ENCODE measurements at regions not wholly inside any gene's neighbourhood (a gene's known extent, or its start where the extent isn't known, plus 50 kb on each side); places are given as distances from the start of the nearest gene placed in this dataset.

DNA sequence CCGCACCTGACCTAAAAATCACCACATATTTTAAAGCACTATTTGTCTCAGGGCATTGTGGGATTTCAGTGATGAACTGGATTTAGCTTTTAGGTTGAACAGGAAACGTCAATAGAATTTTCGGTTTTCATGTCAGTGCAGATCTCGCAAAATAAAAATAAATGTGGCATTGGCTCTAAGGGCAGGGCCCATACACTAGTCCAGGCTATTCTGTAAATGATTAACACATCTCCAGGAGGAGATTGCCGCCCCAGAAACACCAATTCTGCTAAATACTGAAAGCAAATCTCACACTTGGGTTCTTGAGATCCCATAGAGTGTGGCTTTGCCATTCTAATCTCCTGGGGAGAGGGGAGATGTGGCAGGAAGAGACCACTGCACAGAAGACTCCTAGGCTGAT is 1494.0 kb upstream of the TMEM132C start:
- CTCF ChIA-PET: interaction anchor here (0.7 kb wide), 1 partner anchor 705 kb away, joined by 4 read pairs; no protein-coding TSS in a partner anchor
- no peak for FAIRE-seq
- BruUV-seq (replicated peaks): no TSS peak
- Histone ChIP-seq H3K4me3 (no peak overlapping the region), H3K9me3 (replicated peaks; ENCODE audit: control insufficient read depth, insufficient read depth, low read length) (peaks cover 11% of the 10 kb centered on the region), H3K27me3 (replicated peaks in 1 of 2; ENCODE audit: control insufficient read depth in 2 of 2, insufficient read depth in 2 of 2, low read length in 1 of 2) (no peaks in the 10 kb centered on the region), H3K9ac (ENCODE audit: control insufficient read depth, insufficient read depth, low read length) (no peak overlapping the region), H3K4me1 (ENCODE audit: control insufficient read depth, insufficient read depth, low read length) (no peaks in the 10 kb centered on the region), H2AFZ (ENCODE audit: control insufficient read depth, low read depth, low read length) (no peak overlapping the region), H3K79me2 (ENCODE audit: control insufficient read depth, insufficient read depth, low read length) (no peaks in the 10 kb centered on the region), H4K20me1 (ENCODE audit: control insufficient read depth, insufficient read depth) (no peaks in the 10 kb centered on the region), H3K4me2 (ENCODE audit: control insufficient read depth, insufficient read depth) (no peak overlapping the region), H3K27ac (ENCODE audit: control insufficient read depth, insufficient read depth) (no peak overlapping the region), H3K36me3 (ENCODE audit: control insufficient read depth in 2 of 2, insufficient read depth in 2 of 2, low read length in 1 of 2) (no peaks in the 10 kb centered on the region)
- SMC1A ChIA-PET (ENCODE audit: uncharacterized antibody, unreplicated experiment): interaction anchor here (1.9 kb wide), 1 partner anchor 11 kb away, joined by 6 read pairs; no protein-coding TSS in a partner anchor
- no peak for DNase-seq (ENCODE audit: low read depth, low spot score)
- intact Hi-C loops (cut with micrococcal nuclease; ENCODE audit: unreplicated experiment): no loop called here
- TF ChIP-seq PAX8 (IDR thresholded peaks at IDR 0.05): no peak
- TF ChIP-seq ZNF24 (IDR thresholded peaks at IDR 0.05): no peak
- TF ChIP-seq, protein P1, sequence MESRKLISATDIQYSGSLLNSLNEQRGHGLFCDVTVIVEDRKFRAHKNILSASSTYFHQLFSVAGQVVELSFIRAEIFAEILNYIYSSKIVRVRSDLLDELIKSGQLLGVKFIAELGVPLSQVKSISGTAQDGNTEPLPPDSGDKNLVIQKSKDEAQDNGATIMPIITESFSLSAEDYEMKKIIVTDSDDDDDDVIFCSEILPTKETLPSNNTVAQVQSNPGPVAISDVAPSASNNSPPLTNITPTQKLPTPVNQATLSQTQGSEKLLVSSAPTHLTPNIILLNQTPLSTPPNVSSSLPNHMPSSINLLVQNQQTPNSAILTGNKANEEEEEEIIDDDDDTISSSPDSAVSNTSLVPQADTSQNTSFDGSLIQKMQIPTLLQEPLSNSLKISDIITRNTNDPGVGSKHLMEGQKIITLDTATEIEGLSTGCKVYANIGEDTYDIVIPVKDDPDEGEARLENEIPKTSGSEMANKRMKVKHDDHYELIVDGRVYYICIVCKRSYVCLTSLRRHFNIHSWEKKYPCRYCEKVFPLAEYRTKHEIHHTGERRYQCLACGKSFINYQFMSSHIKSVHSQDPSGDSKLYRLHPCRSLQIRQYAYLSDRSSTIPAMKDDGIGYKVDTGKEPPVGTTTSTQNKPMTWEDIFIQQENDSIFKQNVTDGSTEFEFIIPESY (IDR thresholded peaks at IDR 0.05): no peak
- no peak for TF ChIP-seq TCF7 (IDR thresholded peaks at IDR 0.05; ENCODE audit: borderline replicate concordance)
- RAD21 ChIA-PET (ENCODE audit: unreplicated experiment): no interaction called here
- peak; percentile 48 for ATAC-seq
- WGBS (ENCODE audit: insufficient coverage, insufficient replicate concordance, low lambda C conversion rate, missing lambda C conversion rate): 2% methylated on average over 5 of the region's 5 CpGs
- POLR2A ChIA-PET: no interaction called here
- in situ Hi-C loops (cut with MboI): loop anchor here (10.0 kb wide), 1 partner anchor 272 kb away; no protein-coding TSS in a partner anchor

DNA sequence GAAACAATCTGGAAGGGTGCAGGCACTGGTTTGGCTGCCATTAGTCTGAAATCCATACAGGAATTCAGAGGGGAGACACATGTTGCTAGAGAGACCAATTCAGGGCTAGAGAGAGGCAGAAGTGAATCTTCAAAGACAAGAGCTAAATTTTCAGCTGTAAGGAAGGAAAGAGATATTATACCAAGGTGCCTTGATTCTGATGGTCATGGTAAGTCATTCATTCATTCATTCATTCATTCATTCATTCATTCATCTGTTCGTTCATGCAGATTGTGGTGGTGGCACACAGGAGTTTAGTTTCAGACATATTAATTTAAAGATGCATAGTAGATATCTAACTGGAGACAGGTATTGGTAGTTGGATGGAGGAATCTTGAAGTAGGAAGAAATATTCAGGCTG is 1493.5 kb upstream of the TMEM132C start:
- ChIA-PET SMC1A (ENCODE audit: uncharacterized antibody, unreplicated experiment) (interaction anchor here (1.9 kb wide), 1 partner anchor 11 kb away, joined by 6 read pairs; no protein-coding TSS in a partner anchor), CTCF (no interaction called here), RAD21 (ENCODE audit: unreplicated experiment) (no interaction called here), POLR2A (no interaction called here)
- Histone ChIP-seq H4K20me1 (ENCODE audit: control insufficient read depth, insufficient read depth) (no peaks in the 10 kb centered on the region), H3K36me3 (ENCODE audit: control insufficient read depth in 2 of 2, insufficient read depth in 2 of 2, low read length in 1 of 2) (no peaks in the 10 kb centered on the region), H3K27me3 (replicated peaks in 1 of 2; ENCODE audit: control insufficient read depth in 2 of 2, insufficient read depth in 2 of 2, low read length in 1 of 2) (no peaks in the 10 kb centered on the region), H3K9ac (ENCODE audit: control insufficient read depth, insufficient read depth, low read length) (no peak overlapping the region), H3K4me2 (ENCODE audit: control insufficient read depth, insufficient read depth) (no peak overlapping the region), H3K27ac (ENCODE audit: control insufficient read depth, insufficient read depth) (no peak overlapping the region), H3K9me3 (replicated peaks; ENCODE audit: control insufficient read depth, insufficient read depth, low read length) (peaks cover 11% of the 10 kb centered on the region), H3K4me3 (no peak overlapping the region), H3K4me1 (ENCODE audit: control insufficient read depth, insufficient read depth, low read length) (no peaks in the 10 kb centered on the region), H2AFZ (ENCODE audit: control insufficient read depth, low read depth, low read length) (no peak overlapping the region), H3K79me2 (ENCODE audit: control insufficient read depth, insufficient read depth, low read length) (no peaks in the 10 kb centered on the region)
- intact Hi-C loops (cut with micrococcal nuclease; ENCODE audit: unreplicated experiment) (no loop called here), in situ Hi-C loops (cut with MboI) (loop anchor here (10.0 kb wide), 1 partner anchor 271 kb away; no protein-coding TSS in a partner anchor)
- 59% methylated on average over 1 of the region's 1 CpG for WGBS (ENCODE audit: insufficient coverage, insufficient replicate concordance, low lambda C conversion rate, missing lambda C conversion rate)
- no peak for ATAC-seq
- TF ChIP-seq BRCA1 (IDR thresholded peaks at IDR 0.05; ENCODE audit: low read depth, low read length) (no peak), ZNF24 (IDR thresholded peaks at IDR 0.05) (peak; percentile 78), ZBED1 (IDR thresholded peaks at IDR 0.05; ENCODE audit: borderline replicate concordance) (no peak), MEF2A (IDR thresholded peaks at IDR 0.05; ENCODE audit: insufficient read depth, low read depth, low read length) (no peak), KAT2A (conservative IDR thresholded peaks at IDR 0.05; ENCODE audit: control insufficient read depth, low read depth, low read length) (no peak), RCOR1 (conservative IDR thresholded peaks at IDR 0.05; ENCODE audit: low read depth, low read length) (no peak)
- FAIRE-seq: no peak
- BruUV-seq (replicated peaks): no TSS peak
- DNase-seq (ENCODE audit: low read depth, low spot score): no peak
